ENCODE measurements at regions not wholly inside any gene's neighbourhood (a gene's known extent, or its start where the extent isn't known, plus 50 kb on each side); places are given as distances from the start of the nearest gene placed in this dataset.
"Not testable (repeated sequence)": the region's sequence is repeated elsewhere in the genome, so short reads cannot be mapped to it uniquely, and the experiment has no call there.

- DNase-seq (ENCODE audit: low read depth in 2 of 2): no peak
These were observed 1189.6 kb upstream of the CELF2 start for GRCh38 chr10:9828110-9828509.

- DNase-seq (ENCODE audit: low read depth in 2 of 2): no peak
These were observed 1183.7 kb upstream of the CELF2 start for GRCh38 chr10:9833942-9834341.

GRCh38 chr10:9834434-9834833 lies 1183.2 kb upstream of the CELF2 start:
- no peak for DNase-seq (ENCODE audit: low read depth in 2 of 2)

GRCh38 chr10:9845075-9845474 lies 1172.6 kb upstream of the CELF2 start:
- no peak for DNase-seq (ENCODE audit: low read depth in 2 of 2)

GRCh38 chr10:9848278-9848677 lies 1169.4 kb upstream of the CELF2 start:
- no peak for DNase-seq (ENCODE audit: low read depth in 2 of 2)

GRCh38 chr10:9848981-9849380 lies 1168.7 kb upstream of the CELF2 start:
- DNase-seq (ENCODE audit: low read depth in 2 of 2): no peak

- DNase-seq (ENCODE audit: low read depth in 2 of 2): no peak
These were observed 1167.3 kb upstream of the CELF2 start for GRCh38 chr10:9850415-9850814.

GRCh38 chr10:9851808-9852207 lies 1165.9 kb upstream of the CELF2 start:
- DNase-seq (ENCODE audit: low read depth in 2 of 2): no peak

- no peak for DNase-seq (ENCODE audit: low read depth in 2 of 2)
These were observed 1164.0 kb upstream of the CELF2 start for GRCh38 chr10:9853405-9854355.

- DNase-seq (ENCODE audit: low read depth in 2 of 2): not testable (repeated sequence)
These were observed 1162.2 kb upstream of the CELF2 start for GRCh38 chr10:9855451-9855850.

GRCh38 chr10:9858816-9859215 lies 1158.9 kb upstream of the CELF2 start:
- DNase-seq (ENCODE audit: low read depth in 2 of 2): no peak

GRCh38 chr10:9860045-9860444 lies 1157.6 kb upstream of the CELF2 start:
- no peak for DNase-seq (ENCODE audit: low read depth in 2 of 2)

GRCh38 chr10:9863559-9864121 lies 1154.0 kb upstream of the CELF2 start:
- no peak for DNase-seq (ENCODE audit: low read depth in 2 of 2)

GRCh38 chr10:9868499-9868898 lies 1149.2 kb upstream of the CELF2 start:
- DNase-seq (ENCODE audit: low read depth in 2 of 2): no peak

GRCh38 chr10:9869205-9869604 lies 1148.5 kb upstream of the CELF2 start:
- DNase-seq (ENCODE audit: low read depth in 2 of 2): no peak

GRCh38 chr10:9869606-9870176 lies 1148.0 kb upstream of the CELF2 start:
- no peak for DNase-seq (ENCODE audit: low read depth in 2 of 2)

GRCh38 chr10:9875353-9875752 lies 1142.3 kb upstream of the CELF2 start:
- DNase-seq (ENCODE audit: low read depth in 2 of 2): no peak

- DNase-seq (ENCODE audit: low read depth in 2 of 2): no peak
These were observed 1139.7 kb upstream of the CELF2 start for GRCh38 chr10:9877978-9878377.

- DNase-seq (ENCODE audit: low read depth in 2 of 2): no peak
These were observed 1139.3 kb upstream of the CELF2 start for GRCh38 chr10:9878383-9878782.

- DNase-seq (ENCODE audit: low read depth in 2 of 2): no peak
These were observed 1131.9 kb upstream of the CELF2 start for GRCh38 chr10:9885761-9886160.

GRCh38 chr10:9886772-9887171 lies 1130.9 kb upstream of the CELF2 start:
- no peak for DNase-seq (ENCODE audit: low read depth in 2 of 2)

GRCh38 chr10:9895453-9895852 lies 1122.2 kb upstream of the CELF2 start:
- no peak for DNase-seq (ENCODE audit: low read depth in 2 of 2)

GRCh38 chr10:9895981-9896380 lies 1121.7 kb upstream of the CELF2 start:
- DNase-seq (ENCODE audit: low read depth in 2 of 2): no peak
